ENCODE measurements at regions not wholly inside any gene's neighbourhood (a gene's known extent, or its start where the extent isn't known, plus 50 kb on each side); places are given as distances from the start of the nearest gene placed in this dataset.

DNA sequence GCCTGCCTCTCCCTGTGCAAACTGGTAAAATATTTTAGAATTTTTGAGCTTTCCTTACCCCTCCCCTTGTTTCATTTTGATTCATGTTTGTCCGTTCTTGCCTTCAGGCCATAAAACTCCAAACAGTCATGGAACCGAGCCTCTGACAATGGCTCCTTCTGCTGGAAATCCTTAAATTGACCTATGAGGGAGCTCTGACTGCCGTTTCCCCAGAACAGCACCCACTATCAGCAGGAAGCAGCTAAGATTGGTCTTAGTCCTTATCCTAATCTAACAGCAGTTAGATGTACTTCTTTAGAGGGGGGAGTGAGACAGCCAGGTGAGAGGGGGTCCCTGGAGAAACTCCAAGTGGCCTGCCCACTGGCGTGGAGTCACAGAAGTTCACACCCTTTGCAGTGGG lies 106.7 kb downstream of the FAM174A start:
- TF ChIP-seq, protein P1, sequence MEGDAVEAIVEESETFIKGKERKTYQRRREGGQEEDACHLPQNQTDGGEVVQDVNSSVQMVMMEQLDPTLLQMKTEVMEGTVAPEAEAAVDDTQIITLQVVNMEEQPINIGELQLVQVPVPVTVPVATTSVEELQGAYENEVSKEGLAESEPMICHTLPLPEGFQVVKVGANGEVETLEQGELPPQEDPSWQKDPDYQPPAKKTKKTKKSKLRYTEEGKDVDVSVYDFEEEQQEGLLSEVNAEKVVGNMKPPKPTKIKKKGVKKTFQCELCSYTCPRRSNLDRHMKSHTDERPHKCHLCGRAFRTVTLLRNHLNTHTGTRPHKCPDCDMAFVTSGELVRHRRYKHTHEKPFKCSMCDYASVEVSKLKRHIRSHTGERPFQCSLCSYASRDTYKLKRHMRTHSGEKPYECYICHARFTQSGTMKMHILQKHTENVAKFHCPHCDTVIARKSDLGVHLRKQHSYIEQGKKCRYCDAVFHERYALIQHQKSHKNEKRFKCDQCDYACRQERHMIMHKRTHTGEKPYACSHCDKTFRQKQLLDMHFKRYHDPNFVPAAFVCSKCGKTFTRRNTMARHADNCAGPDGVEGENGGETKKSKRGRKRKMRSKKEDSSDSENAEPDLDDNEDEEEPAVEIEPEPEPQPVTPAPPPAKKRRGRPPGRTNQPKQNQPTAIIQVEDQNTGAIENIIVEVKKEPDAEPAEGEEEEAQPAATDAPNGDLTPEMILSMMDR (IDR thresholded peaks at IDR 0.05), result no peak
- TF ChIP-seq POLR2AphosphoS5 (IDR thresholded peaks at IDR 0.05) (no peak), POLR2A (IDR thresholded peaks at IDR 0.05) (no peak)
- intact Hi-C loops (cut with DNase I; ENCODE audit: low total_unique reads), result no loop called here
- no peaks in the 10 kb centered on the region for H3K4me1 ChIP-seq
- H3K27me3 ChIP-seq, result no peaks in the 10 kb centered on the region
- no peak overlapping the region for H3K27ac ChIP-seq
- H3K36me3 ChIP-seq, result no peaks in the 10 kb centered on the region
- H3K9me3 ChIP-seq, result no peaks in the 10 kb centered on the region
- H3K4me3 ChIP-seq, result no peak overlapping the region
- no peak for DNase-seq (ENCODE audit: low spot score in 2 of 2)

DNA sequence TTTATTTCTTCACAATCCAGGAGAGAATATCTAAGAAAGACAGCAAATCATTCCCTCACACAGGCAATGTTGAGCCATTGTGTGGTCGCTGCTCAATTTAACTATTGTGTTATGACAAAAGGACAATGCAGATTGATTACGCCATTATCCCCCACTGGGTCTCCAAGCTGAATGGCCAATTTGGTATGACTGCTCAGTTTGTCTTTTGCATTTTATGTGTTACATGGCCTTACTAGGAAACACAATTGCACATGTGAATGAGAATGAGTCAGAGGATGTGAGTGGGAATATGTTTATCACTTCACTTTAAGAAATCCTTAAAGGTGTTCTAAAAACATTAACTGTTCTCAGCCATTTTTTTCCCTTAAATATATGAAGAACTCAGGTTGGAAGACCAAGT lies 108.3 kb downstream of the FAM174A start:
- DNase-seq (ENCODE audit: low spot score in 2 of 2), result no peak
- Histone ChIP-seq H3K36me3 (no peaks in the 10 kb centered on the region), H3K9me3 (no peaks in the 10 kb centered on the region), H3K27me3 (no peaks in the 10 kb centered on the region), H3K4me3 (no peak overlapping the region), H3K4me1 (no peaks in the 10 kb centered on the region), H3K27ac (no peak overlapping the region)
- intact Hi-C loops (cut with DNase I; ENCODE audit: low total_unique reads), result no loop called here
- TF ChIP-seq POLR2A (IDR thresholded peaks at IDR 0.05) (no peak), POLR2AphosphoS5 (IDR thresholded peaks at IDR 0.05) (no peak)
- TF ChIP-seq, protein P1 (IDR thresholded peaks at IDR 0.05), result no peak

DNA sequence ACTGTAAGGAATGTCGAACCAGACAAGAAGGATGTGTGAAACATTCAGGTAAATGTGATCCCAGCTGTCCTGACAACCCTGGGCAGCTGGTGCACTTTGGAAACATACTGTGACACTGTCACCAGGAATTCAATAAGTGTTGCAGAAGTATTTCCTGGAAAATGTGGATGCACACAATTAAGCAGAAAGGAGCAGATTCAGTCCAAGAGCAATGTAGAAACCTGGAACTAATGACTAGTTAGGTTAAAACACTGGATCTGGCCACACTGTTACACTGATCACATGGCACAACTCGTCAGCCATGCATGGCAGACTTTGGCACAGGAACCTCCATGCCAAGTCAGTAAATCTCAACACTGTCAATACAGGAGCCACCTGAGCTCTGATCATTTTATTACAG lies 109.0 kb downstream of the FAM174A start:
- Histone ChIP-seq H3K4me3 (no peak overlapping the region), H3K27ac (no peak overlapping the region), H3K36me3 (no peaks in the 10 kb centered on the region), H3K9me3 (no peaks in the 10 kb centered on the region), H3K27me3 (no peaks in the 10 kb centered on the region), H3K4me1 (no peaks in the 10 kb centered on the region)
- no peak for TF ChIP-seq POLR2A (IDR thresholded peaks at IDR 0.05)
- TF ChIP-seq, protein P1 (IDR thresholded peaks at IDR 0.05), result no peak
- no peak for TF ChIP-seq POLR2AphosphoS5 (IDR thresholded peaks at IDR 0.05)
- intact Hi-C loops (cut with DNase I; ENCODE audit: low total_unique reads), result no loop called here
- DNase-seq (ENCODE audit: low spot score in 2 of 2), result no peak

DNA sequence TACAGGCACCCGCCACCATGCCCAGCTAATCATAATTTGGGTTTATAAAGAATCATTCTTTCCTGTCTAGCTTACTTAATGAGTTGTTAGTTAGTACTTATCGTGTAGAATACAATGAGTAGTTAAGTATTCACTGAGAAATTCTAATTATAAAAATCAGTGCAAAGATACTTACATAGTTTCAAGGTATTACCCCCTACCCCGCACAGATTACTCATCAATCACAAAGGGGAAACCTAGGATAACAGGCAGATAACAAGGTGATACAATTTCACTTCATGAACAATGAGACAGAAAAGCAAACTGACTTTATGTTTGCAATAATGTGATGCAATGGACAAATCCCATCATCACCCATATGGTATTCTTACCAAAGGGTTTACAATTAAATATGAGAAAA lies 109.6 kb downstream of the FAM174A start:
- Histone ChIP-seq H3K4me3 (no peak overlapping the region), H3K27ac (no peak overlapping the region), H3K36me3 (no peaks in the 10 kb centered on the region), H3K27me3 (no peaks in the 10 kb centered on the region), H3K9me3 (no peaks in the 10 kb centered on the region), H3K4me1 (no peaks in the 10 kb centered on the region)
- intact Hi-C loops (cut with DNase I; ENCODE audit: low total_unique reads), result no loop called here
- no peak for TF ChIP-seq POLR2AphosphoS5 (IDR thresholded peaks at IDR 0.05)
- TF ChIP-seq, protein P1 (IDR thresholded peaks at IDR 0.05), result no peak
- TF ChIP-seq POLR2A (IDR thresholded peaks at IDR 0.05), result no peak
- no peak for DNase-seq (ENCODE audit: low spot score in 2 of 2)

DNA sequence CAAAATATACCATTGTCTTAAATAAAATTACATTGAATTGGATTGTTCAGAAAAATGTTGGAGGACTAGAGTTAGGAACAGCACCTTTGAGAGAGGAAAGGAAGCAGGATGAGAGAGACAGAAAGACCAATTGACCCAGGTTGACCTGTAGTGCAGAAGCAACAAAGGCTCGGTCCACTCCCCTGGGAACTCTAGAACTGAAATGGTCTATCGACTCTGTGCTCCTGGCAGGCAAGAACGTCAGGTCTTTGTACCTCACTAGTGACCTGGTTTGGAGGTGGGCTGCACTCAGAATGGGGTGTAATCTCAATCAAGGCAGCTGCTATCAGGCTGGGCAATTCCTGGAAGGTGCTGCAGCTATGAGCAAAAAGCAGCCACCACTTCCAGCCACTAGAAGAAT lies 110.8 kb downstream of the FAM174A start:
- intact Hi-C loops (cut with DNase I; ENCODE audit: low total_unique reads), result no loop called here
- no peak for DNase-seq (ENCODE audit: low spot score in 2 of 2)
- no peaks in the 10 kb centered on the region for H3K27me3 ChIP-seq
- no peaks in the 10 kb centered on the region for H3K36me3 ChIP-seq
- no peak overlapping the region for H3K27ac ChIP-seq
- TF ChIP-seq POLR2AphosphoS5 (IDR thresholded peaks at IDR 0.05), result no peak
- no peaks in the 10 kb centered on the region for H3K9me3 ChIP-seq
- no peak overlapping the region for H3K4me3 ChIP-seq
- H3K4me1 ChIP-seq, result no peaks in the 10 kb centered on the region

DNA sequence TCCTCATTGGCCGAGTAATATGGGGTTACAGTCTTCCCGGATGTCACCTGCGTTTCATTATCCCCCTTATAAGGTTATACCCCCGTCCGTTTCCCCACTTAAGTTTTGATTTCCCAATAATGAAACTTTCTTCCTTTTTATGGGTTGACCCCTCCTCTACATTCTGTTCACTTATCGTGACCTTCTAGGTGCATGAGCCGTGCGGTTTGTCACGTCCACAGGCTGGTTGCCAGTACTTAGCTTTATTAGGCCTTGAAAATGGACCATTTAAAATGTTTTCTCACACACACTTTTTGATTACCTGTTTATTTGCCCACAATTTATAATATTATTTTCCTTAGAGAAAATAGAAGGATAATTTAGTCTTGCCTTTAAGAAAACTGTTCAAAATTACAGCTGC lies 111.5 kb downstream of the FAM174A start:
- H3K27ac ChIP-seq, result no peak overlapping the region
- H3K27me3 ChIP-seq, result no peaks in the 10 kb centered on the region

More for the DNA sequence above, 111.5 kb downstream of the FAM174A start:
- intact Hi-C loops (cut with DNase I; ENCODE audit: low total_unique reads), result no loop called here
- TF ChIP-seq POLR2AphosphoS5 (IDR thresholded peaks at IDR 0.05) (no peak), POLR2A (IDR thresholded peaks at IDR 0.05) (no peak)
- TF ChIP-seq, protein P1 (IDR thresholded peaks at IDR 0.05), result no peak
- Histone ChIP-seq H3K36me3 (no peaks in the 10 kb centered on the region), H3K9me3 (no peaks in the 10 kb centered on the region), H3K4me3 (no peak overlapping the region), H3K4me1 (no peaks in the 10 kb centered on the region)
- DNase-seq (ENCODE audit: low spot score in 2 of 2), result no peak

All from breast epithelium (tissue), 4 donors.